Endodermal cell (in vitro differentiated cells): ENCODE measurements at regions not wholly inside any gene's neighbourhood (a gene's known extent, or its start where the extent isn't known, plus 50 kb on each side); places are given as distances from the start of the nearest gene placed in this dataset.

Source experiments
- DNase-seq: peaks from one replicate; pipeline ENCODE4 v3.0.0-alpha.2; 2017
- H3K27ac ChIP-seq: 2 replicates; pipeline ENCODE4 v1.5.1; 2013; ENCODE audit warnings: mild to moderate bottlenecking, low read depth, low read length, moderate library complexity
- H3K27me3 ChIP-seq: 2 replicates; pipeline ENCODE4 v1.6.1; 2013; ENCODE audit warnings: mild to moderate bottlenecking, low read length, moderate library complexity; ENCODE audit not compliant: insufficient read depth, control insufficient read depth, poor library complexity, severe bottlenecking
- H3K36me3 ChIP-seq: 2 replicates; pipeline ENCODE4 v1.7.0; 2013; ENCODE audit warnings: mild to moderate bottlenecking, low read length, moderate library complexity; ENCODE audit not compliant: control insufficient read depth, insufficient read depth
- H3K4me1 ChIP-seq: one replicate; pipeline ENCODE4 v1.7.0; 2013; ENCODE audit warnings: low read length; ENCODE audit not compliant: control insufficient read depth, insufficient read depth
- H3K4me3 ChIP-seq: 2 replicates; pipeline ENCODE4 v1.5.1; 2013; ENCODE audit warnings: mild to moderate bottlenecking, low read length, moderate library complexity
- H3K9ac ChIP-seq: 2 replicates; pipeline ENCODE4 v1.6.1; 2013; ENCODE audit warnings: mild to moderate bottlenecking, low read length, moderate library complexity; ENCODE audit not compliant: poor library complexity, severe bottlenecking; ENCODE audit errors: extremely low read depth
- H3K9me3 ChIP-seq: 2 replicates; pipeline ENCODE4 v1.6.1; 2013; ENCODE audit warnings: mild to moderate bottlenecking, low read length, moderate library complexity; ENCODE audit not compliant: control insufficient read depth
- H3K27ac Mint-ChIP-seq: 2 replicates; pipeline ENCODE4 v1.8.0; 2020; ENCODE audit warnings: mixed read lengths
- H3K27me3 Mint-ChIP-seq: 2 replicates; pipeline ENCODE4 v1.8.0; 2021; ENCODE audit warnings: mild to moderate bottlenecking, mixed read lengths; ENCODE audit not compliant: insufficient read depth
- H3K36me3 Mint-ChIP-seq: 2 replicates; pipeline ENCODE4 v1.8.0; 2020; ENCODE audit warnings: low read depth, mixed read lengths
- H3K4me1 Mint-ChIP-seq: 2 replicates; pipeline ENCODE4 v1.8.0; 2020; ENCODE audit warnings: mixed read lengths
- H3K4me3 Mint-ChIP-seq: 2 replicates; pipeline ENCODE4 v1.8.0; 2020; ENCODE audit warnings: mild to moderate bottlenecking, moderate library complexity, mixed read lengths
- H3K9me3 Mint-ChIP-seq: 2 replicates; pipeline ENCODE4 v1.8.0; 2020; ENCODE audit warnings: mild to moderate bottlenecking, mixed read lengths
- WGBS, 2 experiments: methylation state at CpG; one replicate each; pipeline versions ENCODE4 v1.1.5 to v1.1.7; 2013; ENCODE audit warnings: missing lambda C conversion rate in 2 of 2, mixed read lengths in 1 of 2; ENCODE audit not compliant: insufficient coverage in 1 of 2, insufficient read length in 1 of 2; 5-methylcytosine and 5-hydroxymethylcytosine counted together
- TF ChIP-seq, protein P1 (sequence below): fragments of 200-600 bp; sonication (generic); conservative IDR thresholded peaks from 2 replicates; pipeline ENCODE4 v1.5.0; 2021; ENCODE audit warnings: antibody characterized with exemption, mild to moderate bottlenecking

DNA sequence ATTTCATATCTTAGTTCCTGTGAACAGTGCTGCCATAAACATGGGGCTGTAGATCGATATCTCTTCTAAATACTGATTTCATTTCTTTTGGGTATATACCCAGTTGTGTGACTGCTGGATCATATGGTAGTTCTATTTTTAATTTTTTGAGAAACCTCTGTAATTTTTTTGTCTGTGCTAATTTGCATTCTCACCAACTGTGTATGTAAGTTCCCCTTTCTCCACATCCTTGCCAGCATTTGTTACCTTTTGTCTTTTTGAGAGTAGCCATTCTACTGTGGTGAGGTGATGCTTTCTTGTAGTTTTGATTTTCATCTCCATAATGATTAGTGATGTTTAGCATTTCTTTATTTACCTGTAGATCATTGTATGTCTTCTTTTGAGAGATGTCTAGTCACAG lies 2086.5 kb upstream of the TENM3 start:
- H3K36me3 ChIP-seq: no peaks in the 10 kb centered on the region
- Mint-ChIP-seq H3K4me1 (peaks cover 12% of the 10 kb centered on the region), H3K27ac (no peak overlapping the region), H3K4me3 (no peak overlapping the region), H3K36me3 (no peaks in the 10 kb centered on the region), H3K27me3 (no peaks in the 10 kb centered on the region), H3K9me3 (no peaks in the 10 kb centered on the region)
- no peaks in the 10 kb centered on the region for H3K27me3 ChIP-seq
- H3K4me3 ChIP-seq: no peak overlapping the region
- no peak overlapping the region for H3K27ac ChIP-seq
- no peaks in the 10 kb centered on the region for H3K4me1 ChIP-seq
- 83 to 93% methylated on average over 1 of the region's 1 CpG for WGBS, 2 experiments
- H3K9me3 ChIP-seq: no peaks in the 10 kb centered on the region
- TF ChIP-seq, protein P1, sequence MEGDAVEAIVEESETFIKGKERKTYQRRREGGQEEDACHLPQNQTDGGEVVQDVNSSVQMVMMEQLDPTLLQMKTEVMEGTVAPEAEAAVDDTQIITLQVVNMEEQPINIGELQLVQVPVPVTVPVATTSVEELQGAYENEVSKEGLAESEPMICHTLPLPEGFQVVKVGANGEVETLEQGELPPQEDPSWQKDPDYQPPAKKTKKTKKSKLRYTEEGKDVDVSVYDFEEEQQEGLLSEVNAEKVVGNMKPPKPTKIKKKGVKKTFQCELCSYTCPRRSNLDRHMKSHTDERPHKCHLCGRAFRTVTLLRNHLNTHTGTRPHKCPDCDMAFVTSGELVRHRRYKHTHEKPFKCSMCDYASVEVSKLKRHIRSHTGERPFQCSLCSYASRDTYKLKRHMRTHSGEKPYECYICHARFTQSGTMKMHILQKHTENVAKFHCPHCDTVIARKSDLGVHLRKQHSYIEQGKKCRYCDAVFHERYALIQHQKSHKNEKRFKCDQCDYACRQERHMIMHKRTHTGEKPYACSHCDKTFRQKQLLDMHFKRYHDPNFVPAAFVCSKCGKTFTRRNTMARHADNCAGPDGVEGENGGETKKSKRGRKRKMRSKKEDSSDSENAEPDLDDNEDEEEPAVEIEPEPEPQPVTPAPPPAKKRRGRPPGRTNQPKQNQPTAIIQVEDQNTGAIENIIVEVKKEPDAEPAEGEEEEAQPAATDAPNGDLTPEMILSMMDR: no peak
- DNase-seq: no peak
- no peak overlapping the region for H3K9ac ChIP-seq

DNA sequence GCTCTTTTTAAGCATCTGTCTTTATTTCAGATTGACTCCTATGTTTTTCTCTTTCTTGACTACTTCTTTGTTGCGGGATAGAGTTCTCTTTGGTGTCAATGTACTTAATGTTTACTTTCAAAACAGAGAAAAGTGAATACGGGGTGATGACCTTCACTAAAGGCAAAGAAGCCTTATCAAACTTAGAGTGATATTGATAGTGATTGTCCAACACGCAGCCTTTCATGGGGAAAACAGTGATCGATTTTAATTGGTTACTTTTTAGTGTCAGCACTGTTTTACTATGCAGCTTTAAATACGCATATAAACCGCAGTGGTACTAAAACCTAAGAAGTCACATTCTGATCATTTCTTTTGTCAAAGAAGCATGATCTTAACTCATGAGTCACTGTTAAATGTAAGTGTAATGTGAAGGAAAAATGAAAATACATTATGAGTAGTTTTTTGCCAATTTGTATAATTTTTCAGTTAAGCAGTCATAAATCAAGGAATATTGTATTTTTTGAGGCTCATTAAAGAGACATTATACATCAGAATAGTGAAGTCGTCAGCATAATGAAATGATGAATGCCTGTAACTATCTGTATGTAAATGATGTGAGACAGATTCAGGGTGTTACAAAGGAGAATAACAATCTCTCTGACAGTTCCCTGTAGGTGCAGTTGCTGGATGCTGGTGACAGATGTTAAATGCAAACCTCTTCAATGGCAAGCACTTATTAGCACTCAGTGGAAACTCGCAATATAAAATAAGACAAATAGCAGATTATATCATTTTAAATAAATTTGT lies 2082.8 kb upstream of the TENM3 start:
- TF ChIP-seq, protein P1: no peak

DNA sequence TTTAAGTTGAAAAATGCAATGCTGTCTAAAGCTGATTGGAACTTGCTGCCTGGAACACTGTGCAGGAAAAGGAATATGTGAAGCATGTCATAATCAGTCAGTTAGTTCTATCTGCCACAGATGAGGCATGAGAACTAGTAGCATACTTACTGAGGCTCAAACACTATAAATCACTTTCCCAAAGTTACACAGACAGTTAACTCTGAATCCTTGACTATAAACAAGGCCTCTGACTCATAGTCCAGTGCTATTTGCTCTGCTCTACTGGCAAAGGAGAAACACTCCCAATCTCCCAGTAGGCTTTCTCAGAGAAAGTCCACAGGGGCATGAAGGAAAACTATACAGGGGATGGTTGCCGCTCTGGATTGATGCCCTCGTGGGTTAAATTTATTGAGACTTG lies 2078.4 kb upstream of the TENM3 start:
- WGBS, 2 experiments: 87% methylated on average over 2 of the region's 2 CpGs; no CpG with 5 or more reads in 1 of the 2 experiments
- no peak overlapping the region for H3K4me3 ChIP-seq
- Mint-ChIP-seq H3K36me3 (no peaks in the 10 kb centered on the region), H3K4me3 (no peak overlapping the region), H3K27me3 (no peaks in the 10 kb centered on the region), H3K4me1 (peaks cover 3% of the 10 kb centered on the region), H3K27ac (no peak overlapping the region), H3K9me3 (no peaks in the 10 kb centered on the region)
- no peaks in the 10 kb centered on the region for H3K9me3 ChIP-seq
- H3K27ac ChIP-seq: no peak overlapping the region
- TF ChIP-seq, protein P1: no peak
- no peaks in the 10 kb centered on the region for H3K4me1 ChIP-seq
- no peak for DNase-seq
- no peaks in the 10 kb centered on the region for H3K36me3 ChIP-seq
- no peak overlapping the region for H3K9ac ChIP-seq
- H3K27me3 ChIP-seq: no peaks in the 10 kb centered on the region

More for the DNA sequence above, 2082.8 kb upstream of the TENM3 start:
- Histone ChIP-seq H3K27ac (no peak overlapping the region), H3K9ac (no peak overlapping the region), H3K36me3 (no peaks in the 10 kb centered on the region), H3K4me3 (no peak overlapping the region), H3K27me3 (no peaks in the 10 kb centered on the region), H3K9me3 (no peaks in the 10 kb centered on the region), H3K4me1 (no peaks in the 10 kb centered on the region)
- H3K9me3 Mint-ChIP-seq: no peaks in the 10 kb centered on the region
- no peak for DNase-seq
- H3K4me1 Mint-ChIP-seq: peaks cover 3% of the 10 kb centered on the region
- no peak overlapping the region for H3K4me3 Mint-ChIP-seq
- H3K27me3 Mint-ChIP-seq: no peaks in the 10 kb centered on the region
- WGBS, 2 experiments: 84 to 88% methylated on average over 6 to 8 of the region's 8 CpGs
- no peak overlapping the region for H3K27ac Mint-ChIP-seq
- no peaks in the 10 kb centered on the region for H3K36me3 Mint-ChIP-seq
